Loucy (cell line): ENCODE measurements at regions not wholly inside any gene's neighbourhood (a gene's known extent, or its start where the extent isn't known, plus 50 kb on each side); places are given as distances from the start of the nearest gene placed in this dataset.

ENCODE experiments used
- CTCF ChIP-seq: fragments of 200-600 bp; sonication (generic); conservative IDR thresholded peaks from 2 replicates; pipeline ENCODE4 v1.5.1; 2014; ENCODE audit warnings: mild to moderate bottlenecking, antibody characterized with exemption, low read length
- EZH2phosphoT487 ChIP-seq: fragments of 200-600 bp; IDR thresholded peaks from 2 replicates; pipeline ENCODE4 v1.6.1; 2018; ENCODE audit warnings: antibody characterized with exemption, mild to moderate bottlenecking, moderate library complexity, borderline replicate concordance

GRCh38 chr7:83864551-83864950 is 215.6 kb upstream of the SEMA3E start:
- TF ChIP-seq CTCF: no peak
- no peak for TF ChIP-seq EZH2phosphoT487
